Hematopoietic multipotent progenitor cell (in vitro differentiated cells): ENCODE measurements at regions not wholly inside any gene's neighbourhood (a gene's known extent, or its start where the extent isn't known, plus 50 kb on each side); places are given as distances from the start of the nearest gene placed in this dataset.
A peak's percentile ranks its signal among the peaks of the same experiment; 100 is the strongest.
"Not testable (repeated sequence)": the region's sequence is repeated elsewhere in the genome, so short reads cannot be mapped to it uniquely, and the experiment has no call there.

Experiments used
- DNase-seq, 3 donors: peaks; one replicate each; pipeline ENCODE4 v3.0.0-alpha.2; 2011 to 2015; ENCODE audit warnings: low read depth in 2 of 3, low spot score in 2 of 3

- peak in 1 of 3 donors; percentile 9 for DNase-seq
Measured at GRCh38 chr1:226461087-226461486, 53.2 kb upstream of the PARP1 start.

- no peak for DNase-seq
Measured at GRCh38 chr1:226463925-226464586, 56.2 kb upstream of the PARP1 start.

- DNase-seq, result not testable (repeated sequence)
Measured at GRCh38 chr1:226464587-226464971, 56.7 kb upstream of the PARP1 start.

GRCh38 chr1:226466296-226466695, 58.4 kb upstream of the PARP1 start:
- no peak for DNase-seq

GRCh38 chr1:226467443-226467842, 59.5 kb upstream of the PARP1 start:
- no peak for DNase-seq

GRCh38 chr1:226470921-226471866, 63.3 kb upstream of the PARP1 start:
- no peak for DNase-seq

GRCh38 chr1:226473325-226473724, 65.4 kb upstream of the PARP1 start:
- DNase-seq, result no peak

- DNase-seq, result no peak
Measured at GRCh38 chr1:226474041-226474440, 66.1 kb upstream of the PARP1 start.

- DNase-seq, result no peak
Measured at GRCh38 chr1:226474443-226475141, 66.7 kb upstream of the PARP1 start.

GRCh38 chr1:226475142-226475511, 67.2 kb upstream of the PARP1 start:
- no peak for DNase-seq

- no peak for DNase-seq
Measured at GRCh38 chr1:226476066-226476465, 68.2 kb upstream of the PARP1 start.

- no peak for DNase-seq
Measured at GRCh38 chr1:226476648-226477319, 68.9 kb upstream of the PARP1 start.

GRCh38 chr1:226479474-226479873, 69.1 kb upstream of the STUM start:
- no peak for DNase-seq

- DNase-seq, result no peak
Measured at GRCh38 chr1:226480461-226480860, 68.1 kb upstream of the STUM start.

GRCh38 chr1:226481133-226481532, 67.4 kb upstream of the STUM start:
- DNase-seq, result no peak

GRCh38 chr1:226482196-226482595, 66.4 kb upstream of the STUM start:
- DNase-seq, result no peak

- DNase-seq, result no peak
Measured at GRCh38 chr1:226482975-226483700, 65.4 kb upstream of the STUM start.

- DNase-seq, result no peak
Measured at GRCh38 chr1:226485192-226485591, 63.4 kb upstream of the STUM start.

- DNase-seq, result peak in 1 of 3 donors; percentile 23
Measured at GRCh38 chr1:226486161-226486560, 62.4 kb upstream of the STUM start.

GRCh38 chr1:226487921-226488320, 60.6 kb upstream of the STUM start:
- no peak for DNase-seq
